T-helper 17 cell (primary cell): ENCODE measurements at regions not wholly inside any gene's neighbourhood (a gene's known extent, or its start where the extent isn't known, plus 50 kb on each side); places are given as distances from the start of the nearest gene placed in this dataset.

Experiments
- ATAC-seq: fragments of 150-1000 bp; cut with Tn5 transposase; 2 replicates; pipeline ENCODE4 v1.10.0; 2021; ENCODE audit warnings: mild to moderate bottlenecking, moderate library complexity
- DNase-seq, 3 donors: peaks; one replicate each; pipeline versions ENCODE4 v3.0.0 to v3.0.0-alpha.2; 2020 to 2021
- H3K9me3 ChIP-seq: one replicate; pipeline ENCODE4 v1.7.0; 2013; ENCODE audit warnings: low read length, mild to moderate bottlenecking; ENCODE audit not compliant: control insufficient read depth, poor library complexity, severe bottlenecking
- H3K27ac Mint-ChIP-seq: one replicate; pipeline ENCODE4 v1.8.0; 2022; ENCODE audit warnings: mild to moderate bottlenecking, moderate library complexity, mixed read lengths
- H3K27me3 Mint-ChIP-seq: one replicate; pipeline ENCODE4 v1.8.0; 2022; ENCODE audit warnings: mixed read lengths
- H3K36me3 Mint-ChIP-seq: one replicate; pipeline ENCODE4 v1.8.0; 2022; ENCODE audit warnings: low read depth, mixed read lengths
- H3K4me1 Mint-ChIP-seq: one replicate; pipeline ENCODE4 v1.8.0; 2022; ENCODE audit warnings: mild to moderate bottlenecking, mixed read lengths
- H3K4me3 Mint-ChIP-seq: one replicate; pipeline ENCODE4 v1.8.0; 2022; ENCODE audit warnings: mild to moderate bottlenecking, moderate library complexity, mixed read lengths

- DNase-seq (no peak), ATAC-seq (no peak)
- no peaks in the 10 kb centered on the region for H3K27me3 Mint-ChIP-seq
- peaks cover 5% of the 10 kb centered on the region for H3K9me3 ChIP-seq
- no peak overlapping the region for H3K27ac Mint-ChIP-seq
- H3K36me3 Mint-ChIP-seq, result peaks cover 2% of the 10 kb centered on the region
- no peak overlapping the region for H3K4me3 Mint-ChIP-seq
- peaks cover 12% of the 10 kb centered on the region for H3K4me1 Mint-ChIP-seq
These were observed 163.5 kb downstream of the VRK1 start for GRCh38 chr14:96960598-96961116.

DNA sequence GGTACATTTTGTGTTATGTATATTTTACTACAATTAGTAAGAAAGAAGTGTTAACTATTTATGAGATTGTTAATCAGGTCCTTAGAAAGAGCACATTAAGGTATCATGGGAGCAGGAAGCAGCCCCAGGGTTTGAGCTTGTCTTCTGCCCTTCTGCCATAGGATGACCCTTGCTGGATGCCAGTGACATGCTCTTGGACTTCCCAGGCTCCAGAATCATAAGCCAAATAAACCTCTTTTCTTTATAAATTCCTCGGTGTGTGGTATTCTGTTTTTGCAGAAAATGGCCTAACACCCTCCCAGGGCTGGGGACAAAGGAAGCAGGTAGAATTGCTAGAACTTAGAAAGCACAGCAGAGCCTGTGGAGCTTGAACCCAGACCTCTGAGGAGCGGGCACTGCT is 164.7 kb downstream of the VRK1 start:
- peaks cover 5% of the 10 kb centered on the region for H3K9me3 ChIP-seq
- H3K27me3 Mint-ChIP-seq, result no peaks in the 10 kb centered on the region
- peaks cover 12% of the 10 kb centered on the region for H3K4me1 Mint-ChIP-seq
- H3K27ac Mint-ChIP-seq, result peak overlapping the region; percentile 19
- peaks cover 2% of the 10 kb centered on the region for H3K36me3 Mint-ChIP-seq
- H3K4me3 Mint-ChIP-seq, result peak overlapping the region; percentile 33
- DNase-seq (no peak), ATAC-seq (no peak)

DNA sequence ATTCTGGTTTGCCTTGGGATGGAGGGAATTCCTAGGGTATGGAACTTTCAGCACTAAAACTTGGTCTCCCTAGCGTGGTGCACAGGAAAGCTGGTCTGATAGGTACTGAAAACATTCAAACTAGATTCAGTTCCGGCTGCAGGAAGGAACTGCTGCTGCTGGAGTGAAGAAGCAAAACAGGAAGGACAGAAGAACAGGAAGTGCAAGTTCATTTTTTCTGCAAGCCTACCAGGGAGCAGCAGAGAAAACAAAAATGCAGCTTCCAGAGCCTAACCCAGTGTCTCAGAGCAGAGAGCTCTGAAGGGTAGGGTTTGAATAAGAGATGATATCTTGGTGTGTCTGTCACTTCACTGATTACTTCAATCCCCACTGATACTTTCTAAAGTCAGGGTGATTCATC is 165.2 kb downstream of the VRK1 start:
- Mint-ChIP-seq H3K27me3 (no peaks in the 10 kb centered on the region), H3K36me3 (peaks cover 2% of the 10 kb centered on the region), H3K4me3 (peak overlapping the region; percentile 43), H3K27ac (peak overlapping the region; percentile 19), H3K4me1 (peaks cover 12% of the 10 kb centered on the region)
- DNase-seq, result no peak
- ATAC-seq, result peak; percentile 75
- H3K9me3 ChIP-seq, result peaks cover 5% of the 10 kb centered on the region

GRCh38 chr14:96964726-96965415 is 167.7 kb downstream of the VRK1 start:
- H3K27me3 Mint-ChIP-seq, result no peaks in the 10 kb centered on the region

DNA sequence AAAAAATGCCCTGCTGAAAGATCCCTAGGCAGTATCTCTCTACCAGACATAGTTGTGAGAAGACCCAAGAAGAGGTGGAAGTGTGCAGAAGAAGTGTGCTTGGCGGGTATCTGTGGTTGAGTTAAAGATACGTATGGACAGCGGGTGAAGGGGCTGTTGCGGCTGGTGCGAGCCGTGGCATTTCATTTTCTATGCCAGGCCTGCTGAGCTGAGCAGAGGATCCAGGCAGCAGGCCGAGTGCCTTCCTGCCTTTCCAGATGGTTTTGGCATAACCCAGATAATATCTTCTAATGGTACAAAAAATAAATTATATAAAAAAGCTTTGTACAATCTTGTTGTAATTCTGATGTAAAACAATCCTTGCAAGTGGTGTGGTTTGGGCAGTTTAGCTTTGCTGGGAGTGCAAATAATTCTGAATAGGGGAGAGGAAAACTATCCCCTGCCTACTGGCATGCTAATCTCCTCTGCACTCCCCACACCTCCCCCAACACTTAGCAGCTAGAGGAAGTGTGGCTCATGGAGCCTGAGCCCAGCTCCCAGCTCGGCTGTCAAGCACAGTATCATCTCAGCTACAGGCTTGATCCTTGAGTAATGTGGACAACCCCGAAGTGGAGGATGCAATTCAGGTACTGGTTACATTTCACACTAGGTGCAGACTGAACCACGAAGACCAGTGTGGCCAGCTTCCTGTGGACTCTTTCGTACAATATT is 168.9 kb downstream of the VRK1 start:
- DNase-seq (no peak), ATAC-seq (no peak)
- peaks cover 5% of the 10 kb centered on the region for H3K9me3 ChIP-seq
- Mint-ChIP-seq H3K27me3 (no peaks in the 10 kb centered on the region), H3K4me3 (no peak overlapping the region), H3K4me1 (peaks cover 12% of the 10 kb centered on the region), H3K27ac (peak overlapping the region; percentile 19), H3K36me3 (peaks cover 2% of the 10 kb centered on the region)

More at GRCh38 chr14:96964726-96965415, 167.7 kb downstream of the VRK1 start:
- H3K9me3 ChIP-seq, result peaks cover 5% of the 10 kb centered on the region
- Mint-ChIP-seq H3K27ac (peak overlapping the region; percentile 19), H3K36me3 (peaks cover 2% of the 10 kb centered on the region), H3K4me1 (peaks cover 12% of the 10 kb centered on the region), H3K4me3 (no peak overlapping the region)
- ATAC-seq (no peak), DNase-seq (no peak)

GRCh38 chr14:96975116-96975515 is 177.9 kb downstream of the VRK1 start:
- H3K27ac Mint-ChIP-seq, result no peak overlapping the region
- peaks cover 8% of the 10 kb centered on the region for H3K9me3 ChIP-seq
- no peak for ATAC-seq
- no peak overlapping the region for H3K4me3 Mint-ChIP-seq
- DNase-seq, result no peak
- no peaks in the 10 kb centered on the region for H3K4me1 Mint-ChIP-seq
- no peaks in the 10 kb centered on the region for H3K36me3 Mint-ChIP-seq
- H3K27me3 Mint-ChIP-seq, result peaks cover 14% of the 10 kb centered on the region

DNA sequence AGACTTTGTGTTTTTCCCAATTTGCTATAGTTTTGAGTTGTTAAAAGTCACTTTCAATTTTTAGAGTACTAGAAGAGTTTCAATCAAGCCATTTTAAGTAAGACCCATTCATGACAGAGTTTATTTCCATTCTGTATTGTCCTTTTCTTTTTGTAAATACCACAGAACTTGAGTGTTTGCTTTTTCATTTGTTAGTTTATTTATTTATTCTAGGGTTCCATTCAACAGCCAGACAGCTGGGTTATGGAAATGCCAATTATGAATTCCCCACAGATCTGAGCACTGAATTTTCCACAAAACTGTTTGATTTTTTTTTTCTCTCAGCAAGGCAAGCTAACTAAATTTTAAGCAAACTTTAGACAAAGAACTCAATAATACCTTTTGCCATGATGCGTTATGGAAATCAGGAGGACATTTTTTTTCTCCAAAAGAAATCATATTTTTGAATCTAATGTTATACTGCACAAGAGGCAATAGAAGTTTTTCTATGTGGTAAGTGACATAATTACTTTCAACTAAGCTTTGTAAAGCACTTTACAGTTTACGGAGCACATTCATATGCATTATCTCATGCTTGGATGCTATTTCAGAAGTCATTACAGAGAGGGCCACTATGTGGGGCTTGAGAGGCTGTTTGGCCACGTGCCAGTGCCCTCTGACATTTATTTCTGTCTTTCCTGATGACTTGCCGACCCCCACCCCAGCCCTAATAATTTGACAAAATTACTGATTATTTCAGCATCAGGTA is 181.5 kb downstream of the VRK1 start:
- Mint-ChIP-seq H3K36me3 (no peaks in the 10 kb centered on the region), H3K27ac (no peak overlapping the region), H3K4me3 (no peak overlapping the region), H3K27me3 (peaks cover 16% of the 10 kb centered on the region), H3K4me1 (no peaks in the 10 kb centered on the region)
- DNase-seq (no peak), ATAC-seq (no peak)
- H3K9me3 ChIP-seq, result peaks cover 5% of the 10 kb centered on the region

- no peak for DNase-seq
- H3K27ac Mint-ChIP-seq, result no peak overlapping the region
- H3K36me3 Mint-ChIP-seq, result no peaks in the 10 kb centered on the region
- no peaks in the 10 kb centered on the region for H3K4me1 Mint-ChIP-seq
- no peak overlapping the region for H3K4me3 Mint-ChIP-seq
- peaks cover 16% of the 10 kb centered on the region for H3K27me3 Mint-ChIP-seq
- ATAC-seq, result no peak
- no peaks in the 10 kb centered on the region for H3K9me3 ChIP-seq
These were observed 182.5 kb downstream of the VRK1 start for GRCh38 chr14:96979611-96980074.

DNA sequence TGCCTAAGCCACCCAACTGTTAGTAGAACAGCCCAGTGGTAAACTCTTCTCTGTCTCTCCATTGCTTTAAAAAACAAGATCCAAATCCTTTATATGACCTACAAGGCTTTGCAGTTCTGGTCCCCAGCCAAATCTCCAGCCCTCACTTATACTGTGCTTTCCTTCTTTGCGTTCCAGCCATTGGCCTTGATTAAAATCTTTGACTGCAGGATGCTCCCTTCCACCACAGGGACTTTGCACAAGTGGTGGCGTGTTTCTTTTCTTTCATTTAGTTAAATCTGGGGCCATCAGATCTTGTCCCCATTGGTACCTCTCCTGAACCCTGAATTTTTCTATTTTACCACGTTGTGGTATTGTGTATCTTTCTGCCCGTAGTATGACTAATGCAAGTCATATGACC is 183.7 kb downstream of the VRK1 start:
- no peak for ATAC-seq
- no peak overlapping the region for H3K4me3 Mint-ChIP-seq

GRCh38 chr14:96986256-96987085 is 189.3 kb downstream of the VRK1 start:
- no peak overlapping the region for H3K4me3 Mint-ChIP-seq
- no peak for ATAC-seq
- H3K27ac Mint-ChIP-seq, result no peak overlapping the region

More for the DNA sequence above, 183.7 kb downstream of the VRK1 start:
- no peak overlapping the region for H3K27ac Mint-ChIP-seq
- no peaks in the 10 kb centered on the region for H3K9me3 ChIP-seq
- no peaks in the 10 kb centered on the region for H3K36me3 Mint-ChIP-seq
- no peaks in the 10 kb centered on the region for H3K4me1 Mint-ChIP-seq
- no peak for DNase-seq
- H3K27me3 Mint-ChIP-seq, result peaks cover 16% of the 10 kb centered on the region

GRCh38 chr14:96987086-96987474 is 189.9 kb downstream of the VRK1 start:
- H3K27ac Mint-ChIP-seq, result no peak overlapping the region
- no peak for DNase-seq
- H3K4me1 Mint-ChIP-seq, result peaks cover 6% of the 10 kb centered on the region
- peak overlapping the region; percentile 22 for H3K4me3 Mint-ChIP-seq
- H3K27me3 Mint-ChIP-seq, result no peaks in the 10 kb centered on the region
- ATAC-seq, result peak; percentile 25
- no peaks in the 10 kb centered on the region for H3K9me3 ChIP-seq
- H3K36me3 Mint-ChIP-seq, result peaks cover 2% of the 10 kb centered on the region

More at GRCh38 chr14:96986256-96987085, 189.3 kb downstream of the VRK1 start:
- no peaks in the 10 kb centered on the region for H3K27me3 Mint-ChIP-seq
- peaks cover 2% of the 10 kb centered on the region for H3K36me3 Mint-ChIP-seq
- peaks cover 6% of the 10 kb centered on the region for H3K4me1 Mint-ChIP-seq
- no peaks in the 10 kb centered on the region for H3K9me3 ChIP-seq
- no peak for DNase-seq

GRCh38 chr14:96987771-96988170 is 190.6 kb downstream of the VRK1 start:
- Mint-ChIP-seq H3K27ac (no peak overlapping the region), H3K4me1 (peaks cover 6% of the 10 kb centered on the region), H3K4me3 (no peak overlapping the region), H3K27me3 (peaks cover 2% of the 10 kb centered on the region), H3K36me3 (peaks cover 2% of the 10 kb centered on the region)
- no peaks in the 10 kb centered on the region for H3K9me3 ChIP-seq
- DNase-seq, result no peak
- no peak for ATAC-seq
